T-helper 1 cell treated with Interleukin-12 subunit alpha and Interleukin-12 subunit beta and Interleukin-4 antibody, amounts not matched to agents 30 ng/mL and 1 ng/mL, for 36 hours (primary cell): ENCODE measurements at regions not wholly inside any gene's neighbourhood (a gene's known extent, or its start where the extent isn't known, plus 50 kb on each side); places are given as distances from the start of the nearest gene placed in this dataset.

Experiments used
- intact Hi-C: fragments of 100-400 bp; cut with micrococcal nuclease; formaldehyde crosslinking; loops from one replicate; pipeline ENCODE4 v1.15.1; 2024

- intact Hi-C loops = no loop called here
Measured at GRCh38 chr10:9781666-9782065, 1236.0 kb upstream of the CELF2 start.

- intact Hi-C loops = no loop called here
Measured at GRCh38 chr10:9786101-9786500, 1231.6 kb upstream of the CELF2 start.

- intact Hi-C loops = no loop called here
Measured at GRCh38 chr10:9786576-9786975, 1231.1 kb upstream of the CELF2 start.

GRCh38 chr10:9789996-9790395 lies 1227.7 kb upstream of the CELF2 start:
- intact Hi-C loops = no loop called here

- intact Hi-C loops = no loop called here
Measured at GRCh38 chr10:9792181-9792580, 1225.5 kb upstream of the CELF2 start.

GRCh38 chr10:9796564-9796963 lies 1221.1 kb upstream of the CELF2 start:
- intact Hi-C loops = no loop called here

GRCh38 chr10:9800011-9800410 lies 1217.7 kb upstream of the CELF2 start:
- intact Hi-C loops = no loop called here

GRCh38 chr10:9800571-9800970 lies 1217.1 kb upstream of the CELF2 start:
- intact Hi-C loops = no loop called here

GRCh38 chr10:9807846-9808245 lies 1209.8 kb upstream of the CELF2 start:
- intact Hi-C loops = no loop called here

GRCh38 chr10:9811601-9812000 lies 1206.1 kb upstream of the CELF2 start:
- intact Hi-C loops = no loop called here

GRCh38 chr10:9814285-9814864 lies 1203.3 kb upstream of the CELF2 start:
- intact Hi-C loops = no loop called here

GRCh38 chr10:9819756-9820494 lies 1197.7 kb upstream of the CELF2 start:
- intact Hi-C loops = no loop called here

- intact Hi-C loops = no loop called here
Measured at GRCh38 chr10:9823268-9823930, 1194.3 kb upstream of the CELF2 start.

GRCh38 chr10:9824631-9825071 lies 1193.0 kb upstream of the CELF2 start:
- intact Hi-C loops = no loop called here

GRCh38 chr10:9825491-9826018 lies 1192.1 kb upstream of the CELF2 start:
- intact Hi-C loops = no loop called here

GRCh38 chr10:9828110-9828509 lies 1189.6 kb upstream of the CELF2 start:
- intact Hi-C loops = no loop called here

- intact Hi-C loops = no loop called here
Measured at GRCh38 chr10:9833942-9834341, 1183.7 kb upstream of the CELF2 start.

GRCh38 chr10:9834434-9834833 lies 1183.2 kb upstream of the CELF2 start:
- intact Hi-C loops = no loop called here

- intact Hi-C loops = no loop called here
Measured at GRCh38 chr10:9845075-9845474, 1172.6 kb upstream of the CELF2 start.

GRCh38 chr10:9848278-9848677 lies 1169.4 kb upstream of the CELF2 start:
- intact Hi-C loops = no loop called here

GRCh38 chr10:9848981-9849380 lies 1168.7 kb upstream of the CELF2 start:
- intact Hi-C loops = no loop called here

- intact Hi-C loops = no loop called here
Measured at GRCh38 chr10:9850415-9850814, 1167.3 kb upstream of the CELF2 start.
